HUES64 (cell line): ENCODE measurements at regions not wholly inside any gene's neighbourhood (a gene's known extent, or its start where the extent isn't known, plus 50 kb on each side); places are given as distances from the start of the nearest gene placed in this dataset.

Experiments used
- H3K27ac ChIP-seq: 2 replicates; pipeline ENCODE4 v1.7.0; 2013; ENCODE audit warnings: low read depth, low read length, inconsistent platforms
- H3K27me3 ChIP-seq: 2 replicates; pipeline ENCODE4 v1.6.1; 2013; ENCODE audit warnings: mild to moderate bottlenecking, low read length; ENCODE audit not compliant: insufficient read depth
- H3K36me3 ChIP-seq: 2 replicates; pipeline ENCODE4 v1.6.1; 2013; ENCODE audit warnings: mild to moderate bottlenecking, low read length; ENCODE audit not compliant: insufficient read depth
- H3K4me1 ChIP-seq: 2 replicates; pipeline ENCODE4 v1.6.1; 2013; ENCODE audit warnings: mild to moderate bottlenecking, low read length, moderate library complexity; ENCODE audit not compliant: insufficient read depth
- H3K4me3 ChIP-seq: 2 replicates; pipeline ENCODE4 v1.5.1; 2013; ENCODE audit warnings: mild to moderate bottlenecking, low read length, moderate library complexity
- H3K9ac ChIP-seq: 2 replicates; pipeline ENCODE4 v1.6.1; 2013; ENCODE audit warnings: mild to moderate bottlenecking, low read depth, low read length
- H3K9me3 ChIP-seq: 2 replicates; pipeline ENCODE4 v1.6.1; 2013; ENCODE audit warnings: low read depth, low read length; ENCODE audit not compliant: insufficient read depth
- WGBS: fragments of 150-250, 120-280 bp; methylation state at CpG from one replicate; pipeline ENCODE4 v1.1.7; 2013; ENCODE audit warnings: missing lambda C conversion rate; 5-methylcytosine and 5-hydroxymethylcytosine counted together

DNA sequence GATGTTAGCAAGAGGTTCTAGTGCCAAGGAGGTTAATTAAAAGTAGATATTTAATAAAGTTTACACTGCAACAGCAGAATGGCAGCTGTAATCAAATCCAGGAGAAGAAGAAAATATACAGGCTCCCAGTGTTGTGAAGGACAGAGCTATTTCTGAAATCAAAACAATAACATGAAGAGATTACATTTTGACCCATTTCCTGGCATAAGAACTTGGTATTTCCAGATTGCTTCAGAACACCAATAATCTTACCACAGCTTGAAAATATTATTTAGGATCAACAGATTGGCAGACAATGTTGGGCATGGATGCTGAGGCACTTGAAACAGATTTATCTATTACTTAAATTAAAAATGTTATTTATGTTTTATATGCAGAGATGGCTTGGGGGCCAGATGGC, 692.5 kb downstream of the KCNA4 start:
- Histone ChIP-seq H3K27me3 (no peaks in the 10 kb centered on the region), H3K4me3 (no peak overlapping the region), H3K4me1 (no peaks in the 10 kb centered on the region), H3K27ac (no peak overlapping the region), H3K36me3 (no peaks in the 10 kb centered on the region), H3K9ac (no peak overlapping the region), H3K9me3 (no peaks in the 10 kb centered on the region)

DNA sequence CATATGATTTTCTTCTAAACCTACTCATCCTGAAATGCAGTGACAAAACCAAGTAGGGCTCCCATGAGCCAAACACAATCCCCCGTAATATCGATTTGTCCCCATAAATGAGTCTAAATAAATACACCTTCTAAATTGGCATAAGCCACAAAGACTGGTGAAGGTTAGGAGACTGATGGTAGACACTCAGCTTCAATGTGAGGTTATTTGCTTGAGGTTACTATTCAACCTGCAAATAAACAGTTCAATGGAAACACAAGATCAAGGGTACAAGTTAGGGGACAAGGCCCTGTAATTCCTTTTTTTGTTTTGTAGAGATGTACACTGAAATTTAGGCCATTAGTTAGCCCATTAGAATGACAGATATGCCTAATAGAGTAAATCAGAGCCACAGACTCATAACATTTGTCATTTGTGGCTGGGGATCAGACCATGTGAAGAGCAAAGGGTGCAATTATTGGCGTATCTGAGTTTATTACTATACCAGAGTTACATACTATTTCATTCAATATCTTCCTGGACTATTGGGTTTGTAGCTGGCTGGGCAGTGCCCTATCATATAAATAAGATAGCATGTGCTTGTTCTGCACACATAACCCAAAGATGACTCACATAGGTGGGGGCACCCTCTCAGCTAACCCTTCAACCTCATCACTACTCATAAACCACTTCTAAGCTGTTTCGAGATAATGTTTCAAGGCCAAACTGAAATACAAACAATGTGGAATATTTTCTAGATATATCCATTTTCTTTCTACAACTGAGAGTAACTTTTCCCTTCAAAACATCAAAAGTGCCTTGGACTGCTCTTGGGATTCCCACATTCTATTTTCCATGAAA, 695.3 kb downstream of the KCNA4 start:
- Histone ChIP-seq H3K36me3 (no peaks in the 10 kb centered on the region), H3K9ac (no peak overlapping the region), H3K4me3 (no peak overlapping the region), H3K4me1 (no peaks in the 10 kb centered on the region), H3K27me3 (no peaks in the 10 kb centered on the region), H3K9me3 (no peaks in the 10 kb centered on the region), H3K27ac (no peak overlapping the region)
- WGBS, result 88% methylated on average over 4 of the region's 4 CpGs

DNA sequence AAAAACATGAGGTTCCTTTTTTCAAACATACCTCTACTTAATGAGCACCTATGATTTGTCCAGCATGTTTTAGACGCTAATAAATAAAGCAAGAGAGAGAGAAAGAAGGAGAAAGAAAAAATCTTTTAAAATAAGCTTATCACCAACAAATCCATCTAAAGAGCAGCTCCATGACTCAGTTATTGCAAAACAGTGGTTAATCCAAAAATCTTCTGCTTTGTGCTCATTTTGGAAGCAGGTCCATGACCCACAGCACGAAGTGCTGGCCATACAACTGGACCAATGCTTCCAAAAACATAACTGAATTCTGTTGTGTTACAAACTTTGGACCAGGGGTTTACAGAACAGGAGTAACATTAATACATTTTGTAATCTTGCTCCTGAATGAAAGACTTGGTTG, 696.6 kb downstream of the KCNA4 start:
- Histone ChIP-seq H3K27ac (no peak overlapping the region), H3K9ac (no peak overlapping the region), H3K27me3 (no peaks in the 10 kb centered on the region), H3K4me1 (no peaks in the 10 kb centered on the region), H3K36me3 (no peaks in the 10 kb centered on the region), H3K4me3 (no peak overlapping the region), H3K9me3 (no peaks in the 10 kb centered on the region)
- 83% methylated on average over 1 of the region's 2 CpGs for WGBS

DNA sequence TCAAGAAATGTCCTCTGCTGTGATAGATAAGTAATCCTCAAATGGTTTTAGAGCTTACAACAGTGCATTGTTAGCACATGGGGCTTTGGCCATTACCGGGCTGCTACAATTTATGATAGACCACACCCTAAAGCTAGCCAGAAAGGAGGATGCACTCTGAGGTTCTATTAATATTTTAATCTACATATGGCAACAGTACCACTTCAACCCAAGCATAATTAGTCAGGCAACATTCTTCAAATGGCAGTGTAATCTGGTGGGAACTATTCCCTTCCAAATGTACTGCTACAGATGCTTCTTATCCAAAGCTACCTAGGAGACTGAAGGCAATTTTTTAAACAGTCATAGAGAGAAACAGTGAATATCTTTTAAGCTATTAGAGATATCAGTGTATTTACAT, 697.6 kb downstream of the KCNA4 start:
- Histone ChIP-seq H3K4me3 (no peak overlapping the region), H3K9ac (no peak overlapping the region), H3K27ac (no peak overlapping the region), H3K27me3 (no peaks in the 10 kb centered on the region), H3K36me3 (no peaks in the 10 kb centered on the region), H3K4me1 (no peaks in the 10 kb centered on the region), H3K9me3 (no peaks in the 10 kb centered on the region)
- WGBS, result 85% methylated on average over 1 of the region's 1 CpG

DNA sequence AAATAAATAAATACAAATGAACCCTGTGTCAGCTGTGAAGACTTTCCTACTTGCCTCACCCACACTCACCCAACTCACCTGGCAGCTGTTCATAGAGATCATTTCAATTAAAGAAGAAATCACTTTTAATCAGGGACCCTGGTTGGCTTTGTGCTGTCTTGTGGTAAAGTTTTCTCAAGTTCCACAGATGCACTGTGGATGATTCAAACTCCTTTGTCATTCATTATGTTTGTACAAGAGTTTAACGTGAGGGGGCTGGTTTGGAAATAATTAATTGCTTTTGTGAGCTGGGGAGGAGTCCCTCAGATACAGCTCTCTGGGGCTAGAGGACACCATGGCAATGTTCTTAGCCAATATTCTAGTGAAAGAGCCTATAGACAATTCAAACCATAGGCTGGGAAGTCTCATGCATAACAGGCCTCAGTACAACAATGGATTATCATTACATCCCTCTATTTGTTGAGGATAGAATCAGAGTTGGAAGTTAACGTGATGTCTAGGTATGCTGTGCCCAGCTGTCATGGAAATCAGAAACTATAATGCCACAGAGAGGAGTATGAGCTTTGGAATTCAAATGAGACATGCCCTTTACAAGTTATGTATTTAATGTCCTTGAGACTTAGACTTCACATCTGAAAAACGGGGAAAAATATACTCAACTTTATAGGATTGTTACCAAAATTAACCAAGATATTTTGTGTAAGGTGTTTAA, 698.5 kb downstream of the KCNA4 start:
- Histone ChIP-seq H3K27ac (no peak overlapping the region), H3K4me1 (no peaks in the 10 kb centered on the region), H3K9me3 (no peaks in the 10 kb centered on the region), H3K27me3 (no peaks in the 10 kb centered on the region), H3K9ac (no peak overlapping the region), H3K36me3 (no peaks in the 10 kb centered on the region), H3K4me3 (no peak overlapping the region)
- WGBS, result 95% methylated on average over 2 of the region's 3 CpGs

DNA sequence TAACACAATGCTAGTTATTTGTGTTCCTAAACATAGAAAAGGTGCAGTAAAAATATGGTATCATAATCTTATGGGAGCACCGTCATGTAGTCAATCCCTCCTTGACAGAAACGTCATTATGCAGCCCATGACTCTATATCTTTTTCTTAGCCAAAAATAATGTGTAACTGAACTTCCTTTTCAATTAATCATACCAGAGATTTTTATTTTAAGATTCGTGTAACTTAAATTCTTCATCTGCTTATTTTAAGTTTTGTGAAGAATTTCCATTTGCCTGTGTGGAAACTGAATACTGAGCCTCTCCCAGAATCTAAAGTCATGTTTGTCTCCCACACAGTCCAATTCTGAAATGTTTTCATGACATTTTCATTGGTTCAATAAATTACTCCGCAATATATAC, 699.1 kb downstream of the KCNA4 start:
- H3K9ac ChIP-seq, result no peak overlapping the region
- no peaks in the 10 kb centered on the region for H3K27me3 ChIP-seq
- no peaks in the 10 kb centered on the region for H3K4me1 ChIP-seq
- no peak overlapping the region for H3K4me3 ChIP-seq
- no peaks in the 10 kb centered on the region for H3K9me3 ChIP-seq
- 88% methylated on average over 4 of the region's 4 CpGs for WGBS
- H3K27ac ChIP-seq, result no peak overlapping the region
- no peaks in the 10 kb centered on the region for H3K36me3 ChIP-seq

DNA sequence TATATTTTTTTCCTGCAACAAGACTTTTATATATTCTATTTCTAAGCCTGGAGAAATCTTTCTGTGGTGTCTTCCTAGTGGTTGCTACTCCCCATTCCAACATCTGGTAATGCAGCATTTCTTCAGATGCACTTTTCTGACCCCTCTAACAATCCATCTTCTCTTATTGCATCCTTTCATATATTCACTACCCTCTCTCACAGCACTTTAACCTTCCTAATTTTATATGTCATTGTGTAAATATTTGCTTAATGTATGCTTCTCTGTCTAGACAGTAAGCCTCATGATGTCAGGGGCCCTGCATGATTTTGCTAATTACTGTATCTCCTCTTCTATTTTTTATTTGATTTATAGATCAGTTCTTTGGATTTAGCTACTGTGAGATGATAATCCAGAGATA, 701.6 kb downstream of the KCNA4 start:
- Histone ChIP-seq H3K4me3 (no peak overlapping the region), H3K9ac (no peak overlapping the region), H3K27ac (no peak overlapping the region), H3K36me3 (no peaks in the 10 kb centered on the region), H3K4me1 (no peaks in the 10 kb centered on the region), H3K27me3 (no peaks in the 10 kb centered on the region), H3K9me3 (no peaks in the 10 kb centered on the region)

DNA sequence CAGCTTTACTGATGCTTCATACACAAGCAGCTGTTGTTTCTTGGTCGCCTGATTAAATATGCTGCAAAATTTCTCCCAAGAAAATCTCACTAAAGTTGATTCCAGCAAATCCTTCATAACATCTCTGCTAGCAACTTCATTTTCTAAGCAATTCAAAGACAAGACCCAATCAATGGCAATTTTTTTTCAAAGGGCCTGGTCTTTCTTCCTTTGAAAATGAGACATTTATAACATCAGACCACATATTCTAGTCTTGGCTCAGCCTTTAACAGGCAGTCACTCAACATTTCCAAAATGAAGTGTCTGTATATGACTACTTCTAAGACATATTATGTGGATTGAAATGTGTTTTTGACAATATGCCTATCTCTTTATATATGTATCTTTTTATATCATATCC, 702.6 kb downstream of the KCNA4 start:
- Histone ChIP-seq H3K9me3 (no peaks in the 10 kb centered on the region), H3K4me1 (no peaks in the 10 kb centered on the region), H3K4me3 (no peak overlapping the region), H3K9ac (no peak overlapping the region), H3K27me3 (no peaks in the 10 kb centered on the region), H3K36me3 (no peaks in the 10 kb centered on the region), H3K27ac (no peak overlapping the region)
- WGBS, result 92% methylated on average over 1 of the region's 1 CpG

DNA sequence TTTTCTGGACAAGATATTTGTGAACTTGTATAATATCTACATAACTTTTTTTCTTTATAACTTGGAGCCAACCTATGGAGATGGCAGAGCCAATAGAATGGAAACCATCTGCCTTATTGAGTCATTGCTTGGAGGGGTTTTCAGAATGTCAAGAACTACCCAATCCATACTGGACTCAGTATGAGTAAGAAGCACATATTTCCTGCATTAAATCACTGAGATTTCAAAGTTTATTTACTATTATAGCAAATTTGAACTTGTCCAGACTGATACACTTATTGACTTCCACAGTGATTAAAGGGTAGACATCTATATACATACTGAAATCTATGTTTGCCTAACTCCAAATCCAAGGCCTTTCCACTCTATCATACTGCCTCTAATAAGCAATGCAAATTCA, 704.0 kb downstream of the KCNA4 start:
- Histone ChIP-seq H3K4me1 (no peaks in the 10 kb centered on the region), H3K27me3 (no peaks in the 10 kb centered on the region), H3K4me3 (no peak overlapping the region), H3K9ac (no peak overlapping the region), H3K36me3 (no peaks in the 10 kb centered on the region), H3K9me3 (no peaks in the 10 kb centered on the region), H3K27ac (no peak overlapping the region)

DNA sequence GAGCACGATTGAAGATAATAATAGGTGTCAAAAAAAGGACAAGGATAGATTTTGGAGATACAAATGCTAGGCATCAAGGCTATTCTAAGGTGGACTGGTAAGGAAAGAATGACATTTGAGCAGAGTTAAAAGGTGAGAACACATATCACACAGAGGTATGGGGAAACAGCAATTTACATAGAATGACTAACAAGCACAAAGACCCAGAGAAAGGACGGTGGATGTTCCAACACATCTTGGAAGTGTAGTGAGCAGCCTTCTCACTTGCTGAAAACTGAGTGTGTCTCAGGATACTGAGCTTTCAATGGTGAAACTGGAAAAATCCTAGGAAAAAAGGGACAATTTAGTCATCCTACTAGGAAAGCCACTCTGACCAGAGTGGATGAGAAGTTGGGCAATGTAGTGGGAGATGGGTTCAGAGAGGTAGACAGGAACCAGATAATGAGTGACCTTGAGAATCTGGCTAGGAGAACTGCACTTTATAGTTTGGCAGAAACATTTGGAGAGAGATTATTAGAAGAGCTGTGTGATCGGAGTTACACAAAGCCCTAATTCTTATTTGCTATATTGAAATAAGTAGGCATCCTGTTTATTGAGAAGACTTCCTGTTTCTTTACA, 706.0 kb downstream of the KCNA4 start:
- no peak overlapping the region for H3K27ac ChIP-seq
- H3K4me1 ChIP-seq, result no peaks in the 10 kb centered on the region
- H3K9ac ChIP-seq, result no peak overlapping the region
- no peaks in the 10 kb centered on the region for H3K9me3 ChIP-seq
- no peaks in the 10 kb centered on the region for H3K27me3 ChIP-seq
- H3K36me3 ChIP-seq, result no peaks in the 10 kb centered on the region
- no peak overlapping the region for H3K4me3 ChIP-seq
- WGBS, result 85% methylated on average over 3 of the region's 3 CpGs

DNA sequence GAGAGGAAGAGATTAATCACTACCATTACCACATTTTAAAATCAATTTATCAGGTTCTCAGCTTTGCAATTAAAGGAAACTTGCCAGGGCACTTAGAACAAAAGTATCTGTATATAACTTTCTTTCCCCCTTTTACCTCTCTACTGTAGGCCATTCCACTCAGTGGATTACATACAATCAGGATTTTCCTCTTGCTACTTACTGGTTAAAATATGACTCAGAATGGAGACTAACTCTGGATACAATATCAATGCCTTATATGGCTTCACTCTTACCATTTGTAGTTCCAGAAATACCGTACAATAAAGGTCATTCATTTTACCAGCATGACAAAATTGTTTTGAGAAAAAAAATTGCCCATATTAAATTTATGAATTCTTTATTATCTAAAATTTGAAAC, 706.8 kb downstream of the KCNA4 start:
- WGBS, result 80% methylated on average over 1 of the region's 1 CpG
- Histone ChIP-seq H3K27me3 (no peaks in the 10 kb centered on the region), H3K4me3 (no peak overlapping the region), H3K9ac (no peak overlapping the region), H3K9me3 (no peaks in the 10 kb centered on the region), H3K4me1 (no peaks in the 10 kb centered on the region), H3K36me3 (no peaks in the 10 kb centered on the region), H3K27ac (no peak overlapping the region)
